ENCODE measurements at regions not wholly inside any gene's neighbourhood (a gene's known extent, or its start where the extent isn't known, plus 50 kb on each side); places are given as distances from the start of the nearest gene placed in this dataset.

DNA sequence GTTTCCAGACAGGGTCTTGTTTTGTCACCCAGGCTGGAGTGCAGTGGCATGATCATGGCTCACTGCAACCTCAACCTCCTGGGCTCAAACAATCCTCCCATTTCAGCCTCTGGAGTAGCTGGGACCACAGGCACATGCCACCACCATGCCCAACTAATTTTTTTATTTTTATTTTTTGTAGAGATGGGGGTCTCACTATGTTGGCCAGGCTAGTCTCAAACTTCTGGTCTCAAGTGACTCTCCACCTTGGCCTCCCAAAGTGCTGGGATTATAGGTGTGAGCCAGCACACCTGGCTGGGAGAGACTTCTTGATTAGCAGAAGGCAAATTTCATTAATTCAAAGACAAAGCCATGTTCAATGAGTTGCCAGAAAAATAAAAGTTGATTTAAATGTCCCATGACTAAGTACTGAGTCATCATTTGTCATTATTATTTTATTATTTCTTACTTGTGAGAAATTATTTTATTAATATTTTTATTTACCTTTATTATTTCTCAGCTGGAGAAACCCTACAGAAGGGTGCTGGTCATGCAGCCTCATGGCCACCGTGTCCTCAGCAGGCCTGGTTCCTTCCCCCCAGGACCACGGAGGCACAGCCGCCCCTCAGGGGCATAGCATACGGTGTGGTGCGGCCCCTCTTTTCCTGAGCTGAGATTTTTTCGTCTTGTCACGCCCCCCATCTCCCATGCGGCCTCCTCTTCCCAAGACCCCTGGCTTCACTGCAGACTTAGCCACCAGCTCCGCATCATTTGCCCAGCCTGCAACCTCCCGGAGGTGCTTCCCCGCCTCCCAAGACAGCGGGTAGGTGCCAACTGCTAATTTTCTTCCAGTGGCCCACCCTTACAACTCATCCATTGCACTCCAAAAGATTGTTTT, 55.3 kb upstream of the SIM2 start:
- Histone ChIP-seq H3K27me3 (peaks cover 42% of the 10 kb centered on the region), H3K9me3 (no peaks in the 10 kb centered on the region), H3K27ac (no peak overlapping the region), H3K4me3 (ENCODE audit: low read depth in 1 of 2, low read length in 1 of 2) (no peak overlapping the region), H3K4me1 (ENCODE audit: control insufficient read depth in 1 of 2, insufficient read depth in 1 of 2, low read depth in 1 of 2, low read length in 1 of 2) (no peaks in the 10 kb centered on the region), H3K36me3 (no peaks in the 10 kb centered on the region)
- TF ChIP-seq CTCF (IDR thresholded peaks at IDR 0.05), result no peak

GRCh38 chr21:36646011-36646410, 52.9 kb upstream of the SIM2 start:
- Histone ChIP-seq H3K36me3 (no peaks in the 10 kb centered on the region), H3K27ac (no peak overlapping the region), H3K9me3 (no peaks in the 10 kb centered on the region), H3K4me1 (ENCODE audit: control insufficient read depth in 1 of 2, insufficient read depth in 1 of 2, low read depth in 1 of 2, low read length in 1 of 2) (no peaks in the 10 kb centered on the region), H3K4me3 (ENCODE audit: low read depth in 1 of 2, low read length in 1 of 2) (no peak overlapping the region), H3K27me3 (peaks cover 23% of the 10 kb centered on the region)
- no peak for TF ChIP-seq CTCF (IDR thresholded peaks at IDR 0.05)

GRCh38 chr21:36646645-36647044, 52.3 kb upstream of the SIM2 start:
- peaks cover 23% of the 10 kb centered on the region for H3K27me3 ChIP-seq
- no peak overlapping the region for H3K4me3 ChIP-seq (ENCODE audit: low read depth in 1 of 2, low read length in 1 of 2)
- no peaks in the 10 kb centered on the region for H3K9me3 ChIP-seq

GRCh38 chr21:36647279-36648093, 51.4 kb upstream of the SIM2 start:
- H3K9me3 ChIP-seq, result no peaks in the 10 kb centered on the region
- H3K27ac ChIP-seq, result no peak overlapping the region
- TF ChIP-seq CTCF (IDR thresholded peaks at IDR 0.05), result no peak
- H3K4me1 ChIP-seq (ENCODE audit: control insufficient read depth in 1 of 2, insufficient read depth in 1 of 2, low read depth in 1 of 2, low read length in 1 of 2), result no peaks in the 10 kb centered on the region
- peaks cover 23% of the 10 kb centered on the region for H3K27me3 ChIP-seq
- H3K36me3 ChIP-seq, result no peaks in the 10 kb centered on the region
- H3K4me3 ChIP-seq (ENCODE audit: low read depth in 1 of 2, low read length in 1 of 2), result no peak overlapping the region

More at GRCh38 chr21:36646645-36647044, 52.3 kb upstream of the SIM2 start:
- H3K4me1 ChIP-seq (ENCODE audit: control insufficient read depth in 1 of 2, insufficient read depth in 1 of 2, low read depth in 1 of 2, low read length in 1 of 2), result no peaks in the 10 kb centered on the region
- H3K27ac ChIP-seq, result no peak overlapping the region
- no peaks in the 10 kb centered on the region for H3K36me3 ChIP-seq
- no peak for TF ChIP-seq CTCF (IDR thresholded peaks at IDR 0.05)
